HG03095 (cell line): ENCODE measurements at regions not wholly inside any gene's neighbourhood (a gene's known extent, or its start where the extent isn't known, plus 50 kb on each side); places are given as distances from the start of the nearest gene placed in this dataset.
"Not testable (repeated sequence)": the region's sequence is repeated elsewhere in the genome, so short reads cannot be mapped to it uniquely, and the experiment has no call there.

ENCODE experiments used
- ATAC-seq: cut with Tn5 transposase; IDR thresholded peaks from one replicate; pipeline ENCODE4 v1.9.1; 2021; ENCODE audit warnings: moderate library complexity; ENCODE audit not compliant: unreplicated experiment

GRCh38 chr2:15818318-15818753 is 122.0 kb upstream of the MYCN start:
- no peak for ATAC-seq

DNA sequence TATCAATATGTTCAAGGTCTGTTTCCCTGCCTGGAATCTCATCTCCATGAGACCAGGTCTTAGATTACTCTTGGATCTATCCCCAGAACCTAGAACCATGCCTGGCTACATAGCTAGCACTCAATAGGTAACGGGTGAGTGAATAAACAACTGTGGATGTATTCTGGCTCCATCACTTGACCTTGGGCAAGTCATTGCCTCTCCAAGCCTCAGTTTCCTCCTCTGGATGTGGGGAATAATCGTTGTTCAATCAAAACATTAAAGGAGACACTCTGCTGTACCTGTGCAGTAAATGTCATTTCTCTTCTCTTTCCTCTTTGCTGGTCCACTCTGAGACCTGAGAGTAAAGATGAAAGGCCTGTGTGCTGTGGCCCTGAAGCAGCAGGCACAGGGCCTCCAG is 121.5 kb upstream of the MYCN start:
- ATAC-seq = no peak

DNA sequence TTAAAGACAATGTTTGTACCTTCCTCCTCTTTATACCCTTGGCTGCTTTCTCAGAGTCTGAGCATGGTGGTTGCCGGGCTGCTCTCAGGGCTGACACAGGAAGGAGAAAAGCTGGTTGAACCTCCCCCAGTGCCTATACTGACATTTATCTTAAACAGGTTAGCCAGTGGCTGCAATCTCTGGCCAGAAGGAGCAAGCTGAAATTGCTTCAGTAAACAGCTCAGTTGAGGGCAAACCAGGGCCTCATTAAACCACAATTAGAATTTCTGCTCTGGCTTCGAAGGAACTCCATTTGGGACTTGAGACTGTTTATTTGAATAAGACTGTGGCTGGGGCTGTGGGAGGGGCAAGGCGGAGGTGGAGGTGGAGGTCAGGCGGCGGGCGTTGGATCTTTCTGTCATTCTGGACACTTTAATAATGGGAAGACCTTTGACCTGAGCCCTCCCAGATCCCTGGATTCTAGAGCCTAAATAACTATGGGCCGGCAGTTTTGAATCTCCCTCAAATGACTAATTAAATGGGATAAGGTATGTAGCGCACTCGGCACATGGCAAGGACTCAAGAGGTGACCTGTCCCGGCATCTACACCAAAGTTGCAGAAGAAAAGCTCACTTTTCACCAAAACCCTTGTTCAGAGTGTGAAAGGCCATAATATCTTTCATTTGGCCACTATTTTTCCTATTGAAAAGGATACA is 120.6 kb upstream of the MYCN start:
- ATAC-seq = no peak

GRCh38 chr2:15820257-15820566 is 120.1 kb upstream of the MYCN start:
- no peak for ATAC-seq

DNA sequence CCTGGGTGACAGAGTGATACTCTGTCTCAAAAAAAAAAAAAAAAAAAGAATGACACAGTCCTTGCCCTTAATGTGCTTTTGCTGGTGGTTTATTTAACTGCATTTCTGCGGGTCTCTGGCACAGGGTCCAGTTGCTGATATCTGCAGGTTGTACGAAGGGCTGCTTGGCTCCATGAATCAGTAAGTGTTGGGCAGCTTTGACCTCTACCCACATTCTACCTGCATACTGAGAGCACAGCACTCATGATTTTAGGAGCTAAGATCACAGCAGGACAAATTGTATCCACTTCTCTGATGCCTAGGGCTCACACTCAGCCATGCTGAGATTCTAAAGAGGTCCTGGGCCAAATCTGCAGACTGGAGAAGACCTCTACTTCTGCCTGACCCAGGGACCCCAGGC is 119.4 kb upstream of the MYCN start:
- no peak for ATAC-seq

GRCh38 chr2:15822151-15823044 is 118.0 kb upstream of the MYCN start:
- ATAC-seq = no peak

- no peak for ATAC-seq
These were observed 116.6 kb upstream of the MYCN start for GRCh38 chr2:15823459-15824396.

DNA sequence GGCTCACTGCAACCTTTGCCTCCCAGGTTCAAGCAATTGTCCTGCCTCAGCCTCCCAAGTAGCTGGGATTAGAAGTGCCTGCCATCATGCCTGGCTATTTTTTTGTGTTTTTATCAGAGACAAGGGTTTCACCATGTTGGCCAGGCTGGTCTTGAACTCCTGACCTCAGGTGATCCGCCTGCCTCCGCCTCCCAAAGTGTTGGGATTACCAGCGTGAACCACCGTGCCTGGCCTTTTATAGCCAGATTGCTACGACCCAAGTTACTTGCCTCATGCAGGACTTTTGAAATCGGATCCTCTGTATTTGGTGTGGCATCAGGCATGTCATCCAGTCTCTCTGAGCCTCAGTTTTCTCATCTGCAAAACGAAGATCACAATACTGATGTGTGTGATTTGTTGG is 115.9 kb upstream of the MYCN start:
- not testable (repeated sequence) for ATAC-seq

DNA sequence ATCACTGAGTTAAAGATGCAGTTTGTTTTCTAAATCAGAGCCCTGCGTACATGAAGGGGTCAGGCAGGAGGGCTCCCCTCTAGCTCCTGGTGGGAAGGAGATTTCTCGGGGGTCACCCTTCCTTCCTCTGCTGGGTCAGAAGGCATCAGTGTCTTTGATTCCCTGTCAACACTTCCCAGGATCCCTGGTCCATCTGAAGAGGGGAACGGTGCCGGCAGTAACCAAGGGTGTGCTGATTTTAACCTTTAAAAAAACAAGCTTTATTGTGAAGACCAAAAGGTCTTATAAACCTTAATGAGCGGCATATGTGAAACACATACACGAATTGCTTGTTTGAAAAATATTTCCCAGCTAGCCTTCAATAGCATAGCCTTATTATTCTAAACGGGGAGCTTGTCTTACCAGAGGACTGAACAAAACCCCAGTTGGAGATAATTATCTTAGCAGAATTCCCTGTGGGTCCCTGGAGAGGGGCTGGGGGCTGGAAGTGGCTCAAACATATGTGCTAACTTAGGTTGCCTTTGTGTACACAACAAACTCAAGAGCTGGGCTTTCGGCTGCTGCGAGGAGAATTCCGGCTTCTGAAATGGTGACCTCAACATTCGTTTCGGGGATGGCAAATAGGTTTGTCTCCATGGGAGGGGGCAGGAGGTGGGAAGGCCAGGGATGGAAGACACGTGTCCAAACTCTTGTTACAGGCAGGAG is 114.9 kb upstream of the MYCN start:
- no peak for ATAC-seq

GRCh38 chr2:15826273-15826717 is 114.1 kb upstream of the MYCN start:
- ATAC-seq = no peak

- no peak for ATAC-seq
These were observed 113.3 kb upstream of the MYCN start for GRCh38 chr2:15827001-15827400.

GRCh38 chr2:15828576-15828975 is 111.8 kb upstream of the MYCN start:
- ATAC-seq = no peak

DNA sequence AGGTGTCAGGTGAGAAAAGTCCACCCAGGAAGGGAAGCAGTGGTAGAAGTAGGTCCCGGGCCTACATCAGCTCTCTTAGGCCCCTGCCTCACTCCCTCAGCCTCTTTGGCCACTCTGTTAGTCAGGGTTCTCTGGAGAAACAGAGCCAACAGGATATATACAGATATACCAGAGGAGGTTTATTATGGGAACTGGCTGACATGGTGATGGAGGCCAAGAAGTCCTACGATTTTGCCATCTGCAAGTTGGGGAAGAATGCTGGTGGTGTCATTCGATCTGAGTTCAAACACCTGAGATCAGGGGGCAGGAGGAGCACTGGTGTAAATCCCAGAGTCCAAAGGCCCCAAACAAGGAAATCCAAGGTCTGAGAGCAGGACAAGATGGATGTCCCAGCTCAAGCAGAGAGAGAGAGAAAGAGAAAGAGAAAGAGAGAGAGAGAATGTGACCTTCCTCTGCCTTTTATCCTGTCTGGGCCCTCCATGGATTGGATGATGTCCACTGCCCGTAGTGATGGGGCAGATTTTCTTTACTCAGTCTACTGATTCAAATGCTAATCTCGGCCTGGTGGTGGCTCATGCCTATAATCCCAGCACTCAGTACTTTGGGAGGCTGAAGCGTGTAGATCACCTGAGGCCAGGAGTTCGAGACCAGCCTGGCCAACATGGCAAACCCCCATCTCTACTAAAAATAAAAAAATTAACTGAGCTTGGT is 111.1 kb upstream of the MYCN start:
- no peak for ATAC-seq

DNA sequence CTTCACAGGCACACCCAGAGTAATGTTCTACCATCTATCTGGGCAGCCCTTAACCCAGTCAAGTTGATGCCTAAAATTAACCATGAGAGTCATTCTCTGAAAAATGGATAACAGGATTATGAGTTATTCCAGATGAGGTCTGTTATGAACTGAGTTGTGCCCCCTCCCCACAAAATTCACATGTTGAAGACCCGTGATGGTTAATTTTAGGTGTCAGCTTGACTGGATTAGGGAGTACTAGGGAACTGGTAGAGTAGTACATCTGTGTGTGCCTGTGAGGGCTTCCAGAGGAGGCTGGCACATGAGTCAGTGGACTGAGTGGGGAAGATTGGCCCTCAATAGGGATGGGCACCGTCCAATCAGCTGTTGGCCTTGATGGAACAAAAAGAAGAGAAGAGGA is 110.4 kb upstream of the MYCN start:
- ATAC-seq = no peak

GRCh38 chr2:15830937-15831549 is 109.3 kb upstream of the MYCN start:
- no peak for ATAC-seq

- no peak for ATAC-seq
These were observed 108.2 kb upstream of the MYCN start for GRCh38 chr2:15832030-15832709.

GRCh38 chr2:15832849-15833680 is 107.3 kb upstream of the MYCN start:
- no peak for ATAC-seq

GRCh38 chr2:15833731-15834130 is 106.6 kb upstream of the MYCN start:
- no peak for ATAC-seq
